ENCODE measurements at regions not wholly inside any gene's neighbourhood (a gene's known extent, or its start where the extent isn't known, plus 50 kb on each side); places are given as distances from the start of the nearest gene placed in this dataset.

DNA sequence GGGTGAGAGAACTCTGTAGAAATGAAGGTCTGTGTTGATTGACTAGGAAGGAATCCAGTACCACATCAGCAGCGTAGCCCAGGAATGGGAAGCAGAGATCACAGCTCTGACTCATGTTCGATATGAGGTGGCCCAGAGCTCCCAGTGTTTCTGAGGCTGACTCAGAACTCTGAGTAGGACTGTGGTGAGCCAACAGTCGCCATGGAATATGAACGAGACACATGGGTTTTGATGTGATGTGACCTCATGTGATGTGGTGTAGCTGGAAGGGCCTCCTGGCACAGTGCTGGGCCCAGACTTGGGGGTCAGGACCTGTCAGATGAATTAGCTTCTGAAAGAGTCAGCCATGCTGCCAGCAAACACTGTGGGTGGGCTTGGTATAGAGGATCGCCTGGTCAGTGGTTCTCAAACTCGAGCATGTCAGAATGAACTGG lies 237.0 kb downstream of the MRPL39 start:
- TF ChIP-seq POLR2A (IDR thresholded peaks at IDR 0.05; ENCODE audit: low read length) (no peak), SMC3 (IDR thresholded peaks at IDR 0.05) (no peak), HDAC2 (IDR thresholded peaks at IDR 0.05) (no peak), MYC (IDR thresholded peaks at IDR 0.05; ENCODE audit: borderline replicate concordance, low read length) (no peak), BHLHE40 (IDR thresholded peaks at IDR 0.05; ENCODE audit: low read depth, low read length) (no peak), ESRRA (IDR thresholded peaks at IDR 0.05; ENCODE audit: borderline replicate concordance, low read length) (no peak), JUN (IDR thresholded peaks at IDR 0.05) (no peak), NFE2L2 (conservative IDR thresholded peaks at IDR 0.05; ENCODE audit: low read length) (no peak), HOXA7 (CRISPR knock-in tag; IDR thresholded peaks at IDR 0.05) (no peak)
- TF ChIP-seq, protein P1, sequence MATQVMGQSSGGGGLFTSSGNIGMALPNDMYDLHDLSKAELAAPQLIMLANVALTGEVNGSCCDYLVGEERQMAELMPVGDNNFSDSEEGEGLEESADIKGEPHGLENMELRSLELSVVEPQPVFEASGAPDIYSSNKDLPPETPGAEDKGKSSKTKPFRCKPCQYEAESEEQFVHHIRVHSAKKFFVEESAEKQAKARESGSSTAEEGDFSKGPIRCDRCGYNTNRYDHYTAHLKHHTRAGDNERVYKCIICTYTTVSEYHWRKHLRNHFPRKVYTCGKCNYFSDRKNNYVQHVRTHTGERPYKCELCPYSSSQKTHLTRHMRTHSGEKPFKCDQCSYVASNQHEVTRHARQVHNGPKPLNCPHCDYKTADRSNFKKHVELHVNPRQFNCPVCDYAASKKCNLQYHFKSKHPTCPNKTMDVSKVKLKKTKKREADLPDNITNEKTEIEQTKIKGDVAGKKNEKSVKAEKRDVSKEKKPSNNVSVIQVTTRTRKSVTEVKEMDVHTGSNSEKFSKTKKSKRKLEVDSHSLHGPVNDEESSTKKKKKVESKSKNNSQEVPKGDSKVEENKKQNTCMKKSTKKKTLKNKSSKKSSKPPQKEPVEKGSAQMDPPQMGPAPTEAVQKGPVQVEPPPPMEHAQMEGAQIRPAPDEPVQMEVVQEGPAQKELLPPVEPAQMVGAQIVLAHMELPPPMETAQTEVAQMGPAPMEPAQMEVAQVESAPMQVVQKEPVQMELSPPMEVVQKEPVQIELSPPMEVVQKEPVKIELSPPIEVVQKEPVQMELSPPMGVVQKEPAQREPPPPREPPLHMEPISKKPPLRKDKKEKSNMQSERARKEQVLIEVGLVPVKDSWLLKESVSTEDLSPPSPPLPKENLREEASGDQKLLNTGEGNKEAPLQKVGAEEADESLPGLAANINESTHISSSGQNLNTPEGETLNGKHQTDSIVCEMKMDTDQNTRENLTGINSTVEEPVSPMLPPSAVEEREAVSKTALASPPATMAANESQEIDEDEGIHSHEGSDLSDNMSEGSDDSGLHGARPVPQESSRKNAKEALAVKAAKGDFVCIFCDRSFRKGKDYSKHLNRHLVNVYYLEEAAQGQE (IDR thresholded peaks at IDR 0.05): no peak
- TF ChIP-seq, protein P2, sequence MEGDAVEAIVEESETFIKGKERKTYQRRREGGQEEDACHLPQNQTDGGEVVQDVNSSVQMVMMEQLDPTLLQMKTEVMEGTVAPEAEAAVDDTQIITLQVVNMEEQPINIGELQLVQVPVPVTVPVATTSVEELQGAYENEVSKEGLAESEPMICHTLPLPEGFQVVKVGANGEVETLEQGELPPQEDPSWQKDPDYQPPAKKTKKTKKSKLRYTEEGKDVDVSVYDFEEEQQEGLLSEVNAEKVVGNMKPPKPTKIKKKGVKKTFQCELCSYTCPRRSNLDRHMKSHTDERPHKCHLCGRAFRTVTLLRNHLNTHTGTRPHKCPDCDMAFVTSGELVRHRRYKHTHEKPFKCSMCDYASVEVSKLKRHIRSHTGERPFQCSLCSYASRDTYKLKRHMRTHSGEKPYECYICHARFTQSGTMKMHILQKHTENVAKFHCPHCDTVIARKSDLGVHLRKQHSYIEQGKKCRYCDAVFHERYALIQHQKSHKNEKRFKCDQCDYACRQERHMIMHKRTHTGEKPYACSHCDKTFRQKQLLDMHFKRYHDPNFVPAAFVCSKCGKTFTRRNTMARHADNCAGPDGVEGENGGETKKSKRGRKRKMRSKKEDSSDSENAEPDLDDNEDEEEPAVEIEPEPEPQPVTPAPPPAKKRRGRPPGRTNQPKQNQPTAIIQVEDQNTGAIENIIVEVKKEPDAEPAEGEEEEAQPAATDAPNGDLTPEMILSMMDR (IDR thresholded peaks at IDR 0.05): no peak
- TF ChIP-seq, protein P3, sequence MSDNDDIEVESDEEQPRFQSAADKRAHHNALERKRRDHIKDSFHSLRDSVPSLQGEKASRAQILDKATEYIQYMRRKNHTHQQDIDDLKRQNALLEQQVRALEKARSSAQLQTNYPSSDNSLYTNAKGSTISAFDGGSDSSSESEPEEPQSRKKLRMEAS (IDR thresholded peaks at IDR 0.05): no peak
- TF ChIP-seq, protein P4, sequence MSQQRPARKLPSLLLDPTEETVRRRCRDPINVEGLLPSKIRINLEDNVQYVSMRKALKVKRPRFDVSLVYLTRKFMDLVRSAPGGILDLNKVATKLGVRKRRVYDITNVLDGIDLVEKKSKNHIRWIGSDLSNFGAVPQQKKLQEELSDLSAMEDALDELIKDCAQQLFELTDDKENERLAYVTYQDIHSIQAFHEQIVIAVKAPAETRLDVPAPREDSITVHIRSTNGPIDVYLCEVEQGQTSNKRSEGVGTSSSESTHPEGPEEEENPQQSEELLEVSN (IDR thresholded peaks at IDR 0.05; ENCODE audit: borderline replicate concordance, low read depth): no peak
- TF ChIP-seq, protein P5, sequence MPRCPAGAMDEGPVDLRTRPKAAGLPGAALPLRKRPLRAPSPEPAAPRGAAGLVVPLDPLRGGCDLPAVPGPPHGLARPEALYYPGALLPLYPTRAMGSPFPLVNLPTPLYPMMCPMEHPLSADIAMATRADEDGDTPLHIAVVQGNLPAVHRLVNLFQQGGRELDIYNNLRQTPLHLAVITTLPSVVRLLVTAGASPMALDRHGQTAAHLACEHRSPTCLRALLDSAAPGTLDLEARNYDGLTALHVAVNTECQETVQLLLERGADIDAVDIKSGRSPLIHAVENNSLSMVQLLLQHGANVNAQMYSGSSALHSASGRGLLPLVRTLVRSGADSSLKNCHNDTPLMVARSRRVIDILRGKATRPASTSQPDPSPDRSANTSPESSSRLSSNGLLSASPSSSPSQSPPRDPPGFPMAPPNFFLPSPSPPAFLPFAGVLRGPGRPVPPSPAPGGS (IDR thresholded peaks at IDR 0.05): no peak

All from A549 (cell line).